Liver (tissue), 3 donors: ENCODE measurements at regions not wholly inside any gene's neighbourhood (a gene's known extent, or its start where the extent isn't known, plus 50 kb on each side); places are given as distances from the start of the nearest gene placed in this dataset.

Experiments
- CTCF ChIP-seq: fragments of 150-350 bp; IDR thresholded peaks from 2 replicates; pipeline ENCODE4 v1.5.1; 2017; ENCODE audit warnings: improper control_type of control experiment, low read depth, low read length; ENCODE audit not compliant: missing input control
- EGR1 ChIP-seq, 2 donors: IDR thresholded peaks; 2 replicates each; pipeline ENCODE4 v1.6.1; 2016 to 2018; ENCODE audit warnings: antibody characterized with exemption in 2 of 2, low read depth in 2 of 2
- FOXA1 ChIP-seq: IDR thresholded peaks from 2 replicates; pipeline ENCODE4 v1.6.1; 2016; ENCODE audit warnings: antibody characterized with exemption
- HNF4G ChIP-seq: IDR thresholded peaks from 2 replicates; pipeline ENCODE4 v1.6.1; 2016; ENCODE audit warnings: antibody characterized with exemption
- JUND ChIP-seq, 2 donors: IDR thresholded peaks; 2 replicates each; pipeline ENCODE4 v1.6.1; 2016; ENCODE audit warnings: antibody characterized with exemption in 2 of 2
- MAX ChIP-seq: IDR thresholded peaks from 2 replicates; pipeline ENCODE4 v1.6.1; 2016; ENCODE audit warnings: antibody characterized with exemption
- RAD21 ChIP-seq, 2 donors: IDR thresholded peaks; 2 replicates each; pipeline ENCODE4 v1.6.1; 2016; ENCODE audit warnings: antibody characterized with exemption in 2 of 2, mild to moderate bottlenecking in 2 of 2
- SP1 ChIP-seq: IDR thresholded peaks from 2 replicates; pipeline ENCODE4 v1.6.1; 2018; ENCODE audit warnings: antibody characterized with exemption, mild to moderate bottlenecking
- TAF1 ChIP-seq: conservative IDR thresholded peaks from 2 replicates; pipeline ENCODE4 v1.6.1; 2016; ENCODE audit warnings: antibody characterized with exemption, mild to moderate bottlenecking
- YY1 ChIP-seq: IDR thresholded peaks from 2 replicates; pipeline ENCODE4 v1.6.1; 2016; ENCODE audit warnings: antibody characterized with exemption, mild to moderate bottlenecking
- ZBTB33 ChIP-seq: IDR thresholded peaks from 2 replicates; pipeline ENCODE4 v1.6.1; 2016; ENCODE audit warnings: antibody characterized with exemption
- donor health status: healthy.
- donor health status: healthy.

GRCh38 chr12:97375310-97375709 is 87.3 kb upstream of the RMST start:
- TF ChIP-seq TAF1 (no peak), YY1 (no peak), CTCF (no peak), SP1 (no peak), FOXA1 (no peak), ZBTB33 (no peak), EGR1 (IDR thresholded peaks at IDR 0.05; ENCODE audit: low read depth in 2 of 2) (no peak), JUND (IDR thresholded peaks at IDR 0.05) (no peak), MAX (no peak), RAD21 (IDR thresholded peaks at IDR 0.05) (no peak), HNF4G (no peak)
